ENCODE measurements at regions not wholly inside any gene's neighbourhood (a gene's known extent, or its start where the extent isn't known, plus 50 kb on each side); places are given as distances from the start of the nearest gene placed in this dataset.

DNA sequence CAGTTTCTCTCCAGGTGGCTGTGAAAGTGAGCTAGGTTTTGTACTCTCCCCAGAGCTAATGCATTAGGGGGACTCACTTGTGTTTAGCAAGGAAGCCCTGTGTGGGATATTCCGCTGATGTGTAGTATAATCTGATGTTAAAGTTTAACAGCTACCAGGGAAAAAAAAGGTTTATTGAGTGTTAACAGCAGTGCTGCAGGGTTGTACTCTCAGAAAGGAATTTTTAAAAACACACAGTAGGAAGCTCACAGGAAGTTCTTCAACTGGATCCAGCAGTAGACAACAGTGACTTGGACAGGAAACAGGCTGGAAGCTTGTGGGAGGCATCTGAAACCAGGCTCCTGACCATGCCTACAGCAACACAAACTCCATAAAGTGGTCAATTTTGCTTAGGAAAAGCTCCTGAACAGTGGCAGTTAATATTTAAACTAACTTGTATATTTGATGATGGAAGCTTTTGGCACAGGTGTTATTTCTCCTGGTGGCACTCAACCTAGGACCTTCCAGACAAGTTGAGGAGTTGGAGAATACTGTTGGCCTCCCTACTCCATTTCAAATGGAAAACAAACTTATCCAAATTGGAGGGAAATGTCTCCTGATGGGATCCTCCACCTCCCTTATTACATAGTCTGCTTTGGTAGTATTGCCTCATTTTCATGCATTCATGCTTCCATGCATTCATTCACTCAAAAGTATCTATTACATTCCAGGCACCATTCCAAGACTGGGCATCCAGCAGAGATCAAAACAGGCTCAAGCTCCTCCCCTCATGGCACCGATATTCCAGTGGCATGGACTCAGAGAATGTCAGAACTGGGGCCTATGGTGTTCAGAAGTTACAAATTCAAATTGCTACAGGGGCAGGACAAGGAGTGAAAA lies 54.7 kb downstream of the FOXD1 start:
- H3K79me2 ChIP-seq (ENCODE audit: control insufficient read depth, insufficient read depth, low read length), result no peaks in the 10 kb centered on the region
- no peak for TF ChIP-seq EZH2 (IDR thresholded peaks at IDR 0.05; ENCODE audit: low read length)
- TF ChIP-seq, protein P1, sequence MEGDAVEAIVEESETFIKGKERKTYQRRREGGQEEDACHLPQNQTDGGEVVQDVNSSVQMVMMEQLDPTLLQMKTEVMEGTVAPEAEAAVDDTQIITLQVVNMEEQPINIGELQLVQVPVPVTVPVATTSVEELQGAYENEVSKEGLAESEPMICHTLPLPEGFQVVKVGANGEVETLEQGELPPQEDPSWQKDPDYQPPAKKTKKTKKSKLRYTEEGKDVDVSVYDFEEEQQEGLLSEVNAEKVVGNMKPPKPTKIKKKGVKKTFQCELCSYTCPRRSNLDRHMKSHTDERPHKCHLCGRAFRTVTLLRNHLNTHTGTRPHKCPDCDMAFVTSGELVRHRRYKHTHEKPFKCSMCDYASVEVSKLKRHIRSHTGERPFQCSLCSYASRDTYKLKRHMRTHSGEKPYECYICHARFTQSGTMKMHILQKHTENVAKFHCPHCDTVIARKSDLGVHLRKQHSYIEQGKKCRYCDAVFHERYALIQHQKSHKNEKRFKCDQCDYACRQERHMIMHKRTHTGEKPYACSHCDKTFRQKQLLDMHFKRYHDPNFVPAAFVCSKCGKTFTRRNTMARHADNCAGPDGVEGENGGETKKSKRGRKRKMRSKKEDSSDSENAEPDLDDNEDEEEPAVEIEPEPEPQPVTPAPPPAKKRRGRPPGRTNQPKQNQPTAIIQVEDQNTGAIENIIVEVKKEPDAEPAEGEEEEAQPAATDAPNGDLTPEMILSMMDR (optimal IDR thresholded peaks at IDR 0.05 in 1 of 3, IDR thresholded peaks at IDR 0.05 in 1 of 3, conservative IDR thresholded peaks at IDR 0.05 in 1 of 3; ENCODE audit: extremely low read depth in 1 of 3, insufficient read depth in 2 of 3, low read length in 3 of 3), result no peak
- H3K27me3 ChIP-seq (ENCODE audit: control insufficient read depth, extremely low read depth, insufficient read depth, low read length), result no peaks in the 10 kb centered on the region
- no peaks in the 10 kb centered on the region for H3K4me1 ChIP-seq (ENCODE audit: control insufficient read depth, extremely low read depth, insufficient read depth, low read length)
- H3K36me3 ChIP-seq (ENCODE audit: control insufficient read depth in 2 of 2, extremely low read depth in 1 of 2, insufficient read depth in 2 of 2, low read length in 2 of 2), result no peaks in the 10 kb centered on the region
- H2AFZ ChIP-seq (ENCODE audit: control insufficient read depth, low read length), result no peak overlapping the region
- FAIRE-seq (no peak), DNase-seq (ENCODE audit: low read depth, low spot score) (no peak)
- no peaks in the 10 kb centered on the region for H3K9me3 ChIP-seq (ENCODE audit: control insufficient read depth, low read depth, low read length)
- H4K20me1 ChIP-seq (ENCODE audit: control insufficient read depth, extremely low read depth, insufficient read depth, low read length), result no peaks in the 10 kb centered on the region
- no peak overlapping the region for H3K27ac ChIP-seq (ENCODE audit: control insufficient read depth, insufficient read depth, low read length)
- H3K9me1 ChIP-seq (ENCODE audit: control insufficient read depth, extremely low read depth, insufficient read depth, low read length), result no peaks in the 10 kb centered on the region
- no peak overlapping the region for H3K9ac ChIP-seq (ENCODE audit: control insufficient read depth, extremely low read depth, insufficient read depth, low read length)
- no peak overlapping the region for H3K4me3 ChIP-seq (ENCODE audit: control insufficient read depth in 2 of 3, extremely low read depth in 1 of 3, insufficient read depth in 2 of 3, low read depth in 1 of 3, low read length in 3 of 3)
- no peak overlapping the region for H3K4me2 ChIP-seq (ENCODE audit: control insufficient read depth, extremely low read depth, insufficient read depth, low read depth, low read length)
- dilution Hi-C loops (cut with MboI; ENCODE audit: extremely low pct_ligation_motif_present, low sequenced_read_pairs), result no loop called here

DNA sequence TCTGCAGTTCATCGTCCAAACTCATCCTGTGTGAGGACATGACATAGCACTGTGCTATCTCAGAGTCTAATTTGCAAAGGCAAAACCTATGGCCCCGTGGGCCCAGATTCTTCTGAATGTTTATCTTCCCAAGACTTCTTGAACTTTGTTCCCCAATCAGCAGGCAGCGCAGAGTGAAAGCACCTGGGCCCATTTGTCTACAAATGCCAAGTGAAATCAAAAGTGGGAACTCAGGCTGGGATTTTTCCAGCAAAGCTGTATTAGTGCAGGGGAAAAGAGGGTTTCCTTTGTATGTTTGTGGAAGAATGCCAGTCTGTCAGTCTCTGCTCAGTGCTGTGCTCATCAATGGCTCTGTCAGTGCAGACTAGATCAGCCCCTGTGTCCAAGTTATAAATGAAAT lies 55.8 kb downstream of the FOXD1 start:
- H3K4me3 ChIP-seq (ENCODE audit: control insufficient read depth in 2 of 3, extremely low read depth in 1 of 3, insufficient read depth in 2 of 3, low read depth in 1 of 3, low read length in 3 of 3), result no peak overlapping the region
- no peak overlapping the region for H2AFZ ChIP-seq (ENCODE audit: control insufficient read depth, low read length)
- no peak overlapping the region for H3K27ac ChIP-seq (ENCODE audit: control insufficient read depth, insufficient read depth, low read length)
- H3K9me3 ChIP-seq (ENCODE audit: control insufficient read depth, low read depth, low read length), result no peaks in the 10 kb centered on the region
- peaks cover 6% of the 10 kb centered on the region for H3K4me1 ChIP-seq (ENCODE audit: control insufficient read depth, extremely low read depth, insufficient read depth, low read length)
- no peaks in the 10 kb centered on the region for H3K36me3 ChIP-seq (ENCODE audit: control insufficient read depth in 2 of 2, extremely low read depth in 1 of 2, insufficient read depth in 2 of 2, low read length in 2 of 2)
- no peak overlapping the region for H3K4me2 ChIP-seq (ENCODE audit: control insufficient read depth, extremely low read depth, insufficient read depth, low read depth, low read length)
- dilution Hi-C loops (cut with MboI; ENCODE audit: extremely low pct_ligation_motif_present, low sequenced_read_pairs), result no loop called here
- no peaks in the 10 kb centered on the region for H3K79me2 ChIP-seq (ENCODE audit: control insufficient read depth, insufficient read depth, low read length)
- TF ChIP-seq, protein P1 (optimal IDR thresholded peaks at IDR 0.05 in 1 of 3, IDR thresholded peaks at IDR 0.05 in 1 of 3, conservative IDR thresholded peaks at IDR 0.05 in 1 of 3; ENCODE audit: extremely low read depth in 1 of 3, insufficient read depth in 2 of 3, low read length in 3 of 3), result no peak
- TF ChIP-seq EZH2 (IDR thresholded peaks at IDR 0.05; ENCODE audit: low read length), result no peak
- no peaks in the 10 kb centered on the region for H3K9me1 ChIP-seq (ENCODE audit: control insufficient read depth, extremely low read depth, insufficient read depth, low read length)
- FAIRE-seq, result no peak
- no peaks in the 10 kb centered on the region for H4K20me1 ChIP-seq (ENCODE audit: control insufficient read depth, extremely low read depth, insufficient read depth, low read length)
- no peak overlapping the region for H3K9ac ChIP-seq (ENCODE audit: control insufficient read depth, extremely low read depth, insufficient read depth, low read length)
- H3K27me3 ChIP-seq (ENCODE audit: control insufficient read depth, extremely low read depth, insufficient read depth, low read length), result no peaks in the 10 kb centered on the region
- DNase-seq (ENCODE audit: low read depth, low spot score), result no peak
